ENCODE measurements at regions not wholly inside any gene's neighbourhood (a gene's known extent, or its start where the extent isn't known, plus 50 kb on each side); places are given as distances from the start of the nearest gene placed in this dataset.
A peak's percentile ranks its signal among the peaks of the same experiment; 100 is the strongest.

DNA sequence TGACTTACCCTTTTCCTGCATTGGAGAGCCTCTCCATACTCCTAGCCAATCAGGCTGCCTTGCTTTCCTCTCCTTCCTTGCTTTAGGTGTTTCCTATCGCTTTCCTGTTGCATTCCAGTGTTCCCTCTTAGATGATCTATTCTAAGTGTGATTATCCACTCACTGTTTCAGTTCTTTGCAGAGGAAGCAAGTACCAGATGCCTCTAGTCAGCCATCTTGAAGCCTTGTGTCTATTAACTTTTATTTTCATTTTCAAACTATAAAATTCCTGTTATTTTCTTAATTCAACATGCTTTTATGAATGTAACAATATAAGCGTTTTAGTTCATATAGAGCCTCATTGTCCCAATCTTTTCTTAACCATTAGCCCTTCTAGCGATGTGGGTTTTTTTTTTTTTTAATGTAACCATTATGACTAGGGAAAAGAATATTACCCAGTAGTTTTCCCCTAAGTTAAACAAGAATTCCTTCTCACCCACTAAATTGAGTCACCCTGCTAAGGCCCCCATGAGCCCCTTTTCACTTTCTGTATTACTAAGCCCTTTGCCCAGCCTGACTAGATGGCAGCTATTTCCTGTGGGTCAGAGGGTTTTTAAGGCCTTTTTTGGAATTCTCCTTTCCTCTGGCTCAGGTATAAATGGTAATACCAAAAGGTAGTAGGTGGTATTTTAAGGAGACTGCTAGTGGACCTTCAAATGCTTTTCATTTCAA, 229.4 kb upstream of the CTNNB1 start:
- Histone ChIP-seq H3K9me3 (ENCODE audit: low read depth, low read length) (no peaks in the 10 kb centered on the region), H3K4me1 (ENCODE audit: insufficient read depth, low read length) (peaks cover 28% of the 10 kb centered on the region), H3K27ac (ENCODE audit: low read depth, low read length) (peak overlapping the region; percentile 82), H3K79me2 (ENCODE audit: insufficient read depth, low read length) (no peaks in the 10 kb centered on the region), H3K4me2 (ENCODE audit: insufficient read depth, low read length) (no peak overlapping the region), H3K4me3 (ENCODE audit: insufficient read depth, low read length) (no peak overlapping the region), H3K27me3 (ENCODE audit: insufficient read depth, low read length) (no peaks in the 10 kb centered on the region), H2AFZ (ENCODE audit: low read length) (peak overlapping the region; percentile 38), H3K36me3 (ENCODE audit: insufficient read depth, low read length) (no peaks in the 10 kb centered on the region), H4K20me1 (ENCODE audit: insufficient read depth, low read length) (no peaks in the 10 kb centered on the region)
- DNase-seq (ENCODE audit: insufficient read length, low spot score, missing footprints) = no peak
- TF ChIP-seq, protein P1, sequence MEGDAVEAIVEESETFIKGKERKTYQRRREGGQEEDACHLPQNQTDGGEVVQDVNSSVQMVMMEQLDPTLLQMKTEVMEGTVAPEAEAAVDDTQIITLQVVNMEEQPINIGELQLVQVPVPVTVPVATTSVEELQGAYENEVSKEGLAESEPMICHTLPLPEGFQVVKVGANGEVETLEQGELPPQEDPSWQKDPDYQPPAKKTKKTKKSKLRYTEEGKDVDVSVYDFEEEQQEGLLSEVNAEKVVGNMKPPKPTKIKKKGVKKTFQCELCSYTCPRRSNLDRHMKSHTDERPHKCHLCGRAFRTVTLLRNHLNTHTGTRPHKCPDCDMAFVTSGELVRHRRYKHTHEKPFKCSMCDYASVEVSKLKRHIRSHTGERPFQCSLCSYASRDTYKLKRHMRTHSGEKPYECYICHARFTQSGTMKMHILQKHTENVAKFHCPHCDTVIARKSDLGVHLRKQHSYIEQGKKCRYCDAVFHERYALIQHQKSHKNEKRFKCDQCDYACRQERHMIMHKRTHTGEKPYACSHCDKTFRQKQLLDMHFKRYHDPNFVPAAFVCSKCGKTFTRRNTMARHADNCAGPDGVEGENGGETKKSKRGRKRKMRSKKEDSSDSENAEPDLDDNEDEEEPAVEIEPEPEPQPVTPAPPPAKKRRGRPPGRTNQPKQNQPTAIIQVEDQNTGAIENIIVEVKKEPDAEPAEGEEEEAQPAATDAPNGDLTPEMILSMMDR (IDR thresholded peaks at IDR 0.05; ENCODE audit: extremely low read depth, low read depth, low read length) = no peak

DNA sequence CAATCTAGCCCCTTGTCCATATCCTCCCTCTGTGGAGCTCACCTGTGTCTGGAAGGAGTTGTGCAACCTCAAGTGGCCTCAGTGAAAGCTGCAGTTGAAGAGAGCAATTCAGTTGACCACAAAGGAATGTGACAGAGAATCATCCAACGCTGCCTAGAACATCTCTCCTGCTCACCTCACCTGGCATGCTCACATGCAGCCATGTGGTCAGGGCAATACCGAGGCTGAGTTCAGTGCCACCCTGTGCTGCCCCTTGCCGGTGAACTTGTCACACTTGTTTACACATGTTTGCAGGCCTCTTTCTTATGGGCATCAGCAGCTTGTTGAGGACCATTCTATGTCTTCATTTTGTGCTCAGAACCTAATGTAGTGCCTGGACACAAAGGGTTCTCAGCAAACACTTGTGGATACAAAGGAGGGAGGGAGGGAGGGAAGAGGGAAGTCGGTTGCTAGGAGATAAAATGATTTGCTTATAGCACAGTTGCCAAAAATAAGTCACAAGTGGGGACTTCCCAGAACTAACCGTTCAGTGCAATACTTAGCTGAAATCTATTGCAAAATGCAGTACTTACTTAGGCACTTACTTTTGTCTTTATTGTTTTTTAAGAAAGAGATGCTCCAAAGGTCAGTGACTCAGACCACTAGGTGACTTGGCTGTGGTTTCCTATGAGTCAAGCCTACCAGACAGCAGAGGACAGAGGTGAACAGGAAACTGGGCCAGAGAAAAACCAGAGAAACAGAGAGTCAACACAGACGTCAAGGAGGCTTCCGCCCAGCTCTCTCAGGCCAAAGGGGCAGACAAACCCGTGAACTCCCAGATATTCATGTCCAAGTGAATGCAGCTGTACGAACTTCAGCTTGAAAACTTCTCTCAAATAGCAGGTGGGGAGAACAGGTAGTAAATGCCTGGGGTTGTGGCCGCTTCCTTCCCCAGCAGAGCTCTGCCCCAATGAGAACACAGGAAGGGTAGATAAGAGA, 227.8 kb upstream of the CTNNB1 start:
- peaks cover 33% of the 10 kb centered on the region for H3K4me1 ChIP-seq (ENCODE audit: insufficient read depth, low read length)
- peak; percentile 65 for DNase-seq (ENCODE audit: insufficient read length, low spot score, missing footprints)
- no peaks in the 10 kb centered on the region for H3K27me3 ChIP-seq (ENCODE audit: insufficient read depth, low read length)
- no peaks in the 10 kb centered on the region for H3K79me2 ChIP-seq (ENCODE audit: insufficient read depth, low read length)
- H3K4me3 ChIP-seq (ENCODE audit: insufficient read depth, low read length) = no peak overlapping the region
- no peaks in the 10 kb centered on the region for H4K20me1 ChIP-seq (ENCODE audit: insufficient read depth, low read length)
- peak overlapping the region; percentile 47 for H3K4me2 ChIP-seq (ENCODE audit: insufficient read depth, low read length)
- no peaks in the 10 kb centered on the region for H3K9me3 ChIP-seq (ENCODE audit: low read depth, low read length)
- TF ChIP-seq, protein P1 (IDR thresholded peaks at IDR 0.05; ENCODE audit: extremely low read depth, low read depth, low read length) = peak; percentile 6
- H3K27ac ChIP-seq (ENCODE audit: low read depth, low read length) = peak overlapping the region; percentile 82
- no peak overlapping the region for H2AFZ ChIP-seq (ENCODE audit: low read length)
- no peaks in the 10 kb centered on the region for H3K36me3 ChIP-seq (ENCODE audit: insufficient read depth, low read length)

DNA sequence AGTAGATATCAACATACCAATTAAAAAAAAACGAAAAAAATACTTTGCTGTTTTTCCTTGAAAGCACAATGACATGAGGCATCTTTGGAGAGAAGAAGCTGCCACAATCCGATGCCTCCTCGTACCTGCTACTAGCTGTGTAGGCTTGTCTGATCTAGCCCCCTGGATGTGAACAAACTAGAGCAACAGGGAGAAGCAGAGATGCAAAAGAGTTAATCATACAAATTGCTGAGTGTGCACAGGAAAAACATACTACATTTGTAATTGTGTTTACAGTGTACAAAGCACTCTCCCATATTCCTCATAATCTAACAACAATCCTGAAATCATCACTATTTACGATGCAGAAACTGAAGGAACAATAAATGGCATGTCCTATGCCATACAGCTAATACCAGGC, 227.0 kb upstream of the CTNNB1 start:
- H3K4me3 ChIP-seq (ENCODE audit: insufficient read depth, low read length) = no peak overlapping the region
- H3K9me3 ChIP-seq (ENCODE audit: low read depth, low read length) = no peaks in the 10 kb centered on the region
- no peaks in the 10 kb centered on the region for H3K27me3 ChIP-seq (ENCODE audit: insufficient read depth, low read length)
- no peak overlapping the region for H2AFZ ChIP-seq (ENCODE audit: low read length)
- no peaks in the 10 kb centered on the region for H3K79me2 ChIP-seq (ENCODE audit: insufficient read depth, low read length)
- H3K27ac ChIP-seq (ENCODE audit: low read depth, low read length) = peak overlapping the region; percentile 81
- DNase-seq (ENCODE audit: insufficient read length, low spot score, missing footprints) = no peak
- H3K36me3 ChIP-seq (ENCODE audit: insufficient read depth, low read length) = no peaks in the 10 kb centered on the region
- TF ChIP-seq, protein P1 (IDR thresholded peaks at IDR 0.05; ENCODE audit: extremely low read depth, low read depth, low read length) = no peak
- H3K4me1 ChIP-seq (ENCODE audit: insufficient read depth, low read length) = peaks cover 33% of the 10 kb centered on the region
- no peak overlapping the region for H3K4me2 ChIP-seq (ENCODE audit: insufficient read depth, low read length)
- H4K20me1 ChIP-seq (ENCODE audit: insufficient read depth, low read length) = no peaks in the 10 kb centered on the region

DNA sequence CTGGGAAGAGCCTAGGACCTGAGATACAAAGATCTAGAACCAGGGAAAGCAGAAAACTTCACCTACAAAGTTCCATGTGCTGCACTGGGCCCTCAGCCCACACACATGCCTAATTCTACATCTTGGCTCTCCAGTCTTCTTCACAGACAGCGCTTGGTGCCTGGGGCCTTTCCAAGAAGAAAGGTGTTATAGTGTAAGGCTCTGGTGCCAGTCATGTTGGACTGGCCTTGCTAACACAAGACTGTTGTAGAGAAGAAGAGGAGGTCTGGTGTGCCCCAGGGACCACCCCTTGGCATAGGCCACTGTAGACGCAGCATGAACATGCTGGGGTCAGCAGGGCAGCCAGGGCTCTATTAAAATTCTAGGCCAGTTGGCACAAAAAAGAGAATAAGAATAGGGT, 226.2 kb upstream of the CTNNB1 start:
- Histone ChIP-seq H3K36me3 (ENCODE audit: insufficient read depth, low read length) (no peaks in the 10 kb centered on the region), H3K4me1 (ENCODE audit: insufficient read depth, low read length) (peaks cover 33% of the 10 kb centered on the region)

More for the DNA sequence above, 226.2 kb upstream of the CTNNB1 start:
- DNase-seq (ENCODE audit: insufficient read length, low spot score, missing footprints) = no peak
- no peak overlapping the region for H3K4me2 ChIP-seq (ENCODE audit: insufficient read depth, low read length)
- no peaks in the 10 kb centered on the region for H3K79me2 ChIP-seq (ENCODE audit: insufficient read depth, low read length)
- H3K27ac ChIP-seq (ENCODE audit: low read depth, low read length) = peak overlapping the region; percentile 81
- no peaks in the 10 kb centered on the region for H3K9me3 ChIP-seq (ENCODE audit: low read depth, low read length)
- no peaks in the 10 kb centered on the region for H4K20me1 ChIP-seq (ENCODE audit: insufficient read depth, low read length)
- no peak overlapping the region for H2AFZ ChIP-seq (ENCODE audit: low read length)
- TF ChIP-seq, protein P1 (IDR thresholded peaks at IDR 0.05; ENCODE audit: extremely low read depth, low read depth, low read length) = no peak
- no peaks in the 10 kb centered on the region for H3K27me3 ChIP-seq (ENCODE audit: insufficient read depth, low read length)
- H3K4me3 ChIP-seq (ENCODE audit: insufficient read depth, low read length) = no peak overlapping the region
